HL-60 (cell line): ENCODE measurements at regions not wholly inside any gene's neighbourhood (a gene's known extent, or its start where the extent isn't known, plus 50 kb on each side); places are given as distances from the start of the nearest gene placed in this dataset.

Experiments
- DNase-seq, 2 experiments: peaks; one replicate each; pipeline ENCODE4 v3.0.0-alpha.2; 2010 to 2020; ENCODE audit warnings: low read depth in 1 of 2, low spot score in 1 of 2
- H3K27ac ChIP-seq: fragments of 250-450 bp; sonication (Bioruptor Pico); replicated peaks from 2 replicates; pipeline ENCODE4 v1.5.1; 2020; ENCODE audit warnings: mild to moderate bottlenecking, moderate library complexity
- H3K27me3 ChIP-seq: fragments of 250-450 bp; sonication (Bioruptor Pico); 2 replicates; pipeline ENCODE4 v1.5.1; 2021; ENCODE audit warnings: mild to moderate bottlenecking, moderate library complexity; ENCODE audit not compliant: insufficient read depth, poor library complexity, severe bottlenecking
- H3K4me3 ChIP-seq: replicated peaks from 2 replicates; pipeline ENCODE4 v1.5.1; 2011; ENCODE audit warnings: mild to moderate bottlenecking, control low read depth, low read length; ENCODE audit not compliant: insufficient read depth
- GABPA ChIP-seq: IDR thresholded peaks from 2 replicates; pipeline ENCODE4 v1.6.1; 2012; ENCODE audit warnings: low read depth
- POLR2AphosphoS5 ChIP-seq: IDR thresholded peaks from 2 replicates; pipeline ENCODE4 v1.6.1; 2012; ENCODE audit warnings: low read depth
- REST ChIP-seq: IDR thresholded peaks from 2 replicates; pipeline ENCODE4 v1.6.1; 2012; ENCODE audit warnings: low read depth; ENCODE audit not compliant: insufficient replicate concordance
- SPI1 ChIP-seq: IDR thresholded peaks from 2 replicates; pipeline ENCODE4 v1.6.1; 2012; ENCODE audit warnings: low read depth, mild to moderate bottlenecking, borderline replicate concordance
- TF ChIP-seq, protein P1 (sequence below): IDR thresholded peaks from one replicate; pipeline ENCODE4 v1.5.1; 2011; ENCODE audit warnings: low read length, control low read depth, inconsistent platforms; ENCODE audit not compliant: insufficient read depth

GRCh38 chr2:63729362-63729761, 112.3 kb upstream of the UGP2 start:
- H3K27ac ChIP-seq: no peak overlapping the region
- DNase-seq: no peak
- H3K27me3 ChIP-seq: no peaks in the 10 kb centered on the region
- H3K4me3 ChIP-seq: no peak overlapping the region
- TF ChIP-seq REST (no peak), POLR2AphosphoS5 (no peak), SPI1 (no peak), GABPA (no peak)
- TF ChIP-seq, protein P1, sequence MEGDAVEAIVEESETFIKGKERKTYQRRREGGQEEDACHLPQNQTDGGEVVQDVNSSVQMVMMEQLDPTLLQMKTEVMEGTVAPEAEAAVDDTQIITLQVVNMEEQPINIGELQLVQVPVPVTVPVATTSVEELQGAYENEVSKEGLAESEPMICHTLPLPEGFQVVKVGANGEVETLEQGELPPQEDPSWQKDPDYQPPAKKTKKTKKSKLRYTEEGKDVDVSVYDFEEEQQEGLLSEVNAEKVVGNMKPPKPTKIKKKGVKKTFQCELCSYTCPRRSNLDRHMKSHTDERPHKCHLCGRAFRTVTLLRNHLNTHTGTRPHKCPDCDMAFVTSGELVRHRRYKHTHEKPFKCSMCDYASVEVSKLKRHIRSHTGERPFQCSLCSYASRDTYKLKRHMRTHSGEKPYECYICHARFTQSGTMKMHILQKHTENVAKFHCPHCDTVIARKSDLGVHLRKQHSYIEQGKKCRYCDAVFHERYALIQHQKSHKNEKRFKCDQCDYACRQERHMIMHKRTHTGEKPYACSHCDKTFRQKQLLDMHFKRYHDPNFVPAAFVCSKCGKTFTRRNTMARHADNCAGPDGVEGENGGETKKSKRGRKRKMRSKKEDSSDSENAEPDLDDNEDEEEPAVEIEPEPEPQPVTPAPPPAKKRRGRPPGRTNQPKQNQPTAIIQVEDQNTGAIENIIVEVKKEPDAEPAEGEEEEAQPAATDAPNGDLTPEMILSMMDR: no peak

- Histone ChIP-seq H3K27ac (no peak overlapping the region), H3K27me3 (no peaks in the 10 kb centered on the region), H3K4me3 (no peak overlapping the region)
- DNase-seq: no peak
- no peak for TF ChIP-seq SPI1
- TF ChIP-seq, protein P1: no peak
- TF ChIP-seq REST: no peak
- no peak for TF ChIP-seq GABPA
- TF ChIP-seq POLR2AphosphoS5: no peak
Measured at GRCh38 chr2:63729831-63730230, 111.9 kb upstream of the UGP2 start.

- Histone ChIP-seq H3K27ac (no peak overlapping the region), H3K4me3 (no peak overlapping the region), H3K27me3 (no peaks in the 10 kb centered on the region)
- TF ChIP-seq GABPA (no peak), POLR2AphosphoS5 (no peak), SPI1 (no peak), REST (no peak)
- TF ChIP-seq, protein P1: no peak
- DNase-seq: no peak
Measured at GRCh38 chr2:63734510-63734909, 107.2 kb upstream of the UGP2 start.
